HG03066 (cell line): ENCODE measurements at regions not wholly inside any gene's neighbourhood (a gene's known extent, or its start where the extent isn't known, plus 50 kb on each side); places are given as distances from the start of the nearest gene placed in this dataset.

Source experiments
- ATAC-seq: cut with Tn5 transposase; IDR thresholded peaks from one replicate; pipeline ENCODE4 v1.9.1; 2021; ENCODE audit warnings: low read depth; ENCODE audit not compliant: unreplicated experiment

DNA sequence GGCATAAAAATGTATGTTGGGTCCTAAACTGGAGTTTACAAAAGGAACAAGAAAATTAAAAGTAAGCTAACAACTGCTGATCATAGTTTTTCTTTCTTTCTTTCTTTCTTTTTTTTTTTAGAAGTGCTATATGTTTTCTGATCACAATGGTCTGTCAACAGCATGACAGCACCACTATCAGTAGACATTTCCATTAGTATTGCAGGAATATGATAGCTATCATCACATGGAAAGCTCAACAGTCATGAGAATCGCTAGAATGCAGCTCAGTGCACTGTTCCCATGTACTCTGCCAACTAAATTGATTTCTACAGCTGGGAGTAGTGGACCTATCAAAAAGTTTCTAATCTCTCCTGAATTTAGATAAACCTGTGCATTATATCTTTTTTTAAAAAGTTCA lies 950.3 kb upstream of the ACVR2A start:
- no peak for ATAC-seq

DNA sequence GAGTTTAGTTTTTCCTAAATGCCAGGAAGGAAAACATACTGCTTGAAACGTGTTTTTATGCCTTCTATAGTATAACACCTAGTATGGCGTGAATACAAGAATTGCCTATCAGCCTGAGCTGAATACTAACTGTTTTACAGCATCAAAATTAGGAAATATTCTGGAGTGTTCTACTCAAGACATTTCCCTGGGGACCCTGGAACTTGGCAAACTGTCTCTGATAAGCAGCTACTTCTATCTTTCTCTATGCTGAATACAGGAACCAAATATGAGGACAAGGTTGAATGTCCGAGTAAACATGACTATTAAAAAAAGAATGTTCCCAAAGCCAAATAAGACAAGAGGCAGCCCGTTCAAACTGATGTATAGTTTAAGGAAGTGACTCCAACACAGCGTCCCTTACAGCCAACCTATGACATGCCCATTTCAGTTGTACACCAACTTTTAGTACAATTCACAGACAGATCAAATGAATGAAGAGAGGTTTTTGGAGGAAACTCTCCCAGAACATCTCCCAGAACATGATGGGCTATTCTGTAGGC lies 951.3 kb upstream of the ACVR2A start:
- ATAC-seq: no peak

DNA sequence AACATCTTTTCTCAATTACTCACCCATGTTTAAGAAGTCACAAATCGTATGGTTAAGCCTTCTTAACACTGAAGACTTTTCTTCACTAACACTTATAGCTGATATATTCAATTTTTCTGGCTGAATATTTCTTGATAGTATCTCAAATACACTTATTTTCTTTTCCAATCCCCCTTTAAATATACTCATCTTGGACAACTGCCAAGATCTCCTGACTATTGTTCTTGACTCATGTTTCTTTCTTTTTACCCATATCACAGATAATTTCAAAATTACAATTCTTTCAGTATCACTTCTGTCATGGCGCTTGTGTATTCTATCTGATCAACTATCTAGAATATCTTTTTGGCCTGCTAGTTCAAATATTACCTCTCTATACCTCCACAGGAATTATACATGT lies 954.3 kb upstream of the ACVR2A start:
- ATAC-seq: no peak

DNA sequence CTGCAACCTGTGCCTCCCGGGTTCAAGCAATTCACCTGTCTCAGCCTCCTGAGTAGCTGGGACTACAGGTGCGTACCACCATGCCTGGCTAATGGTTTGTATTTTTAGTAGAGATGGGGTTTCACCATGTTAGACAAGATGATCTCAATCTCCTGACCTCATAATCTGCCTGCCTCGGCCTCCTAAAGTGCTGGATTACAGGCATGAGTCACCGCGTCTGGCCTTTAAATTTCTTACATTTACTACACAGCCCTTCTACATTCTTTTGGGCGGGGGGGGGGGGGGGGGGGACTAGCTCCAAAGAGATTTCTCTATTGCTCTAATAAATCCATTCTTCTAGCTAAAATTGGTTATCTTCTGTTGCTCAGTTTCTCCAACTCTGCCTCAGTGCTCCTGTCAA lies 964.9 kb upstream of the ACVR2A start:
- no peak for ATAC-seq

DNA sequence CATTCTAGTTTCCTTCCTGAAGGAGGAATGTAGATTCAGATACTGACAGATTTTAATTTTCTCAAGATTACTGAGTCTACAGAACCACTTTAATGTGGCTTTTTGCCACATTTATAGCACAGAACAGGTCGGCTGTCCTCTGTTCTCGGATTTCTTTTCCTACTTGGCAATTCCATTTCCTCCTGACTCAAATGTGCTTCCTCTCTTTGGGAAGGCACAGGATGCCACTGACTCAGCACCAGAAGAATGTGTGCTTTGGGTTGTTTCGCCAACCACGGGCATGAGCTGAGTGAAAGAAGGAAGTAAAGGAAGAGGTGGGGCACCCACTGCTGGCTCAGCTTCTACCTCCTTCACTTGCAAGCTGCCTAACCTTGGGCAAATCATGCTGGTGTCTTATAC lies 970.6 kb upstream of the ACVR2A start:
- no peak for ATAC-seq

DNA sequence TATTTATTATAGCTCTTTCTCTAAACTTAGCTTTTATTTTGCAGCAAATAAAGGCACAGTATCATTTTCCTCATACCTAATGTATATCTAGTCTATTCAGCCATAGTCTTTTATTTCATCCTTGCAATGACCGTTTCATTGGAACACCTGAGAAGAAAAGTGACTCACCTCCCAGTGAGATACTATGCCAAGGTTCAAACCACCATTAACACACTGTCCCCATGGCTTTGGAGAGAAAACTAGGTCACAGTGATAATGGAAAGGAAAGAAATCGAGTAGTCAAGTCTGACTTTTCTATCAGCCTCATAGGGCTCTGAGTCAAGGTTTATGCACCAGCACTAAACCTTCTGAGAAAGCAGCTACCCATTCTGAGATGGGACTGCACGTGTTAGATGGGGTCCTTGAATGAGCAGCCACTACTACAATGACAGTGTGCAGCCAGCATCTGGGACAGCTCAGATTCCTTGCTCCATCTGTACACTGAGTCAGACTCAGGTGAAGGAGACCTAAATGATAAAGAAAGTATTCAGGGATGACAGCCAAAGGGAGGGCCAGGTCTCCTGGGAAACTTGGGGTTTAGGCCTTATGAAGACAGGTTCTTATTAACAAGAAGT lies 971.1 kb upstream of the ACVR2A start:
- ATAC-seq: no peak

DNA sequence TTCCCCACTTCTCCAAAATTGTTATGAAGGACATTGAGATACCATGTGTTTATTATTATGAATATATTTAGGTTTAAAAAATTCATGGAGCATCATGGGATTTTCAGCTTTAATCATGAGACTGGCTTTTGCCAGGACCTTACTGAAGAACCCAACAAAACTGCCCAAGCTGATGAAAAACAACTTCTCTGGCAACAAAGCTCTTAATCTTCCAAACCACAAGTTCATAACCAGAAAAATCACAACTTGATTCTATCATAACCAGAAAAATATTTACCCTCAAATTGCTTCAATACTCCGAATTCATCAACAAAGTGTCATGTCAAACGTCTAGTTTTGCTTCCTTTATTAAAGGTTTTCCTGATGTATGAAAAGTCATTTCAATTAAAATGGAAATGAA lies 971.8 kb upstream of the ACVR2A start:
- no peak for ATAC-seq

DNA sequence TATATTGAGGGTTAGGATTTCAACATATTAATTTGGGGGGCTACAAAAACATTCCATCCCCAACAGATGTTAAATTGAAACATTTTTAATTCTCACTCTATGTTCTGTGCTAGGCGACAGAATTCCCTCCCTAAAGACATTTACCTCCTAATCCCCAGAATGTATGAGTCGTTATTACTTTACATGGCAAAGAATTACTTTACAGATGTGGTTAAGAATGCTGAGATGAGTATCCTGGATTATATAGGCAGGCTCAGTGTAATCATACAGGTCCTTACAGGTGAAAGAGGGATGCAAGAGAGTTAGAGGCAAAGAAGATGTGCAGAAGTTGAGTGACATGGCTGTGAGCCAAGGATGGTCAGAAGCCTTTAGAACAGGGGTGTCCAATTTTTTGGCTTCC lies 974.1 kb upstream of the ACVR2A start:
- ATAC-seq: no peak

GRCh38 chr2:146869328-146869727 lies 975.5 kb upstream of the ACVR2A start:
- ATAC-seq: no peak

- no peak for ATAC-seq
Observed at GRCh38 chr2:146868051-146868450, 976.8 kb upstream of the ACVR2A start.

DNA sequence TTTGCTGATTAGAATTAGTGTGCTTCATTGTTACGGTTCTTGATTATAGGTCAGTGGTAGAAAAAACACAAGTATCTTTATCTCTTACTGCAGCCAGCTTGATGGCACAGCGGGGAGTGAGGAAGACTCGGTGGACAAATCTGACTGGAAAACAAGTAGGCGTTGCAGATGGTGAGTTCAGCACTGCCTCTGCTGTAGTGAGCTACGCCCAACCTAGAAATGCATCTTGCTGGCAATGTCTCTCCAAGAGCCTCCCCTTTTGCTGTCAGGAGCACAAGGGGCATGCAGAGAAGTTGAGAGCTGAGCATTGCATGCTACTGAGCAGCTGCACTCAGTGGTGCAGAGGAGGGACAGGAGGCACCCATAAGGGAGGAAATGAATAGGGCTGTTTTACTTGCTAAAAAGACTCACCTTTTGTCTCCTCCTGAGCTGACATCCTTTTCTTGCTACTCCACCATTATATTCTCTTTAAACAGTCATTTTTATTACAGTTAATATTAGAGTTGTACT lies 977.3 kb upstream of the ACVR2A start:
- ATAC-seq: no peak

GRCh38 chr2:146853741-146854444 lies 990.9 kb upstream of the ACVR2A start:
- no peak for ATAC-seq

GRCh38 chr2:146852661-146853060 lies 992.2 kb upstream of the ACVR2A start:
- no peak for ATAC-seq

- no peak for ATAC-seq
Observed at GRCh38 chr2:146850746-146851145, 994.1 kb upstream of the ACVR2A start.

DNA sequence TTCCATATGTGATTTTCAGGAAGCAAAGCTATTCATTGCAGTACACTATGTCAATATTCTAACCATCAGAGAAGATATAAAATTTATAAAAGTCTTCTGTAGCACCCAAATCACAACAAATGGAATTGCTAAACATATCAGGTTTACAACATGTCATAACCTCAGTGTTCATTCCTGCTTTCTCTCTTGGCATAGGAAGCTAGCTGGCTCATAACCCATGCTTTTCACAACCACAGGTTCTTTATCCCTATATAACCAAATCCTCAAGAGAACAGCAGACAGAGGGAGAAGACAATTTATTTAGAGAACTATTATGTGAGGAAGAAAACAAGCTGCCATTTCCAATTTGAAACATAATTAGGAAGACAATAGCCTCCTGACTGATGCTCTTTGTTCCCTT lies 997.0 kb upstream of the ACVR2A start:
- ATAC-seq: no peak

- no peak for ATAC-seq
Observed at GRCh38 chr2:146844226-146844990, 1000.4 kb upstream of the ACVR2A start.

- ATAC-seq: no peak
Observed at GRCh38 chr2:146837857-146838256, 1007.0 kb upstream of the ACVR2A start.

DNA sequence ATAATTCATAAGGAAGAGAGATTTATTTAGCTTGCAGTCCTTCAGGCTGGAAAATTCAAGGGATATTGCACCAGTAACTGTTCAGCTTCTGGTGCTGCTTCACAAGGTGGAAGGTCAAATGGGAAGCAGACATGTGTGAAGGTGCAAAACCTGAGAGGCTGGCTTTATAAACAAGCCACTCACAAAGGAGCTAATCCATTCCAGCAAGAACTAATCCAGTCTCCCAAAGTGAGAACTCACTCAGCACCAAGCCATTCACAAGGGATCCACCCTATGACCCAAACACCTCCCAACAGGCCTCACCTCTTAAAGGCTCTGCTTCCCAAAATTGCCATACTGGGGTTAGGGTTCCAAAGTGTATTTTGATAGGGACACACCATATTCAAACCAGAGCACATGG lies 1018.4 kb upstream of the ACVR2A start:
- ATAC-seq: no peak

GRCh38 chr2:146821836-146822316 lies 1023.0 kb upstream of the ACVR2A start:
- ATAC-seq: no peak

DNA sequence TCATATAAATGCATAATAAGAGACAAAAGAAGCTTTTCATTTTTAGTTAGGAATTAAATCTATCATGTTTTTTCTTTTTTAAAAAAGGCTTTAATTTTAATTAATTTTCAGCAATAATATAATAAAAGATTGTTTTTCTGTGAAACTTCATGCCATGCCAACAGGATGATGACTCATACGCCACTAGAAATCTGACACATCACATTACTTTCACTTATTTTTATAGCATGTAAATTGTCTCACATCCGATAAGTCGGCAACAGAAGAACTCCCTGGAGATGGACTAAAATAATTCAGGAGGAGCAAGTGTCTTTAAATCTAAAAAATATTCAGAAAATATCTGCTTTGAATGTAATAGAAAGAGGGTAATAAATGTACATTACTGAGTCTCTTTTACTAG lies 1024.2 kb upstream of the ACVR2A start:
- ATAC-seq: no peak

DNA sequence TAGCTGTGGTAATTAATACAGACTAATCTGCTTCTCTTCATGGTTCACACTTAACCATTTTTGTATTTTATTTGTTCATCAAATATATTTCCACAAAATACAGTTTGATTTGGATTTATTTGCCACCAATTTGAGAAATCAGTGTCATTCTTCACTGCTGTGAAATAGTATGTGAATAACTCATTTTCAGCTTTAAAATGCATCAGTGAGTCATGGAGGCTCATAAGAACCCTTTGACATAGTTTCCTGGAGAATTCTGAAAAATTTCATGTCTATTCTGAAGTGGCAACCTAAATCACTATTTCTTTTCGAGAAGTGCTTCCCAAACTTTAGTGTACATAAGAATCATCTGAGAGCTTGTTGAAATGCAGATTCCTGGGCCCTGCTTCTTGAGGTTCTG lies 1026.7 kb upstream of the ACVR2A start:
- no peak for ATAC-seq
